ENCODE measurements at regions not wholly inside any gene's neighbourhood (a gene's known extent, or its start where the extent isn't known, plus 50 kb on each side); places are given as distances from the start of the nearest gene placed in this dataset.

DNA sequence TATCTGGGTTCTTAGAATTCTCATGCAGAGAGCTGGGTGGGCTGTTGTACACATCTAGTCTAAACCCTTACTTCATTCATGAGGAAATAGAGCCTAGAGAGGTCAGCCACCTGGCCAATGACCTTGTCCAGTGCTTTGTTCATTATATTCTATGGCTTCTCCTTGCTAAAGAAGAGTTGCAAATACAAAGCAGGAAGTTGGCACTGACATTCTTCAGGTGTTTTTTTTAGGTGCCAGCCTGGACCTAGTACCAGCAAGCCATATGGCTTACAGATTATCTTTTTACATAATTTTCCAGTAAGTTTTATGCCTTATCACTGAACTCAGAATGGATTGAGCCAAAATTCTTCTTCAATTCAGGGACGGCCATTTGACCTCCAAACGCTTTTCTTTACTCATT is 54.7 kb upstream of the PGM2 start:
- no peak for DNase-seq

GRCh38 chr4:37770016-37770415 is 56.5 kb upstream of the PGM2 start:
- DNase-seq: no peak

DNA sequence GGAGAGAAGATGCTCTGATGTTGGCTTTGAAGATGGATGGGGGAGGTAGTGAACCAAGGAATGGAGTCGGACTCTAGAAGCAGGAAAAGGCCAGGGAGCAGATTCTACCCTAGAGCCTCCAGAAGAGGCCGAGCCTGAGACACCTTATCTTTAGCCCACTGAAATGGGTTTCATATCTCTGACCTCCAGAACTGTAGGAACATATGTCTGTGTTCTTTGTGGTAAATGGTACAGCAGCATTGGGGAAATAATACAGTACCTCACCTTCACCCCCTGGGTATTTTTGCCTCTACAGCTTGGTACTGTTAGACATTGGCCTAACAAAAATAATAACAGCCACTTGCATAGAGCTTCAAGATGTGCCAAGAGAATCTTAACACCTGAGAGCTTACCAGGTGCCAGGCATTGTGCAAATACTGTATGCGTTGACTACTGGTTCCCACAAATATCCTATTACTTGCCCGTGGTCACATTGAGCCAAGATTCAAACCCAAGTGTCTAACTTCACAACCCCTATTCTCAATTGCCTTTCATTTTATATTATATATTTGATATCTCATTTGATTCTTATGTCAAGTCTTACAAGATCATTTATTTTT is 57.0 kb upstream of the PGM2 start:
- DNase-seq: no peak

DNA sequence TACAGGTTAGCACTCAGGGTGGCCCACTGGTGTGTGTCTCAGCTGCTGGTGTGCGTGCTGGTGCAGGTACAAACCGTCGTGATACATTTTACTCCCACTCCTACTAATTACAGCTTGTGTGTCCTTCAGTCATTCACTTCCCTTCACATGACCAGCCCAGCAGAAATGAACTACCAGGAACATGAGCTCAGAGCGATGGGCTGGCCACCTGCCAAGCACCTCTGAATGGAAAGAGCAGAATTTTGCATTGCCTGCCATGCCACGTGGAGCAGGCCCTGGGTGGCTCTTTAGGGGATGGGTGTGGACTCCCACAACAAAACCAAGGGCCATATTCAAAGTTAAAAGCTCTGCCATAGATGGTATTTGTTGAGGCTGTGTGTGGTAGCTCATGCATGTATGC is 58.9 kb upstream of the PGM2 start:
- DNase-seq: peak in 8 of 56 donors; percentile 1 to 17 (median 10)

DNA sequence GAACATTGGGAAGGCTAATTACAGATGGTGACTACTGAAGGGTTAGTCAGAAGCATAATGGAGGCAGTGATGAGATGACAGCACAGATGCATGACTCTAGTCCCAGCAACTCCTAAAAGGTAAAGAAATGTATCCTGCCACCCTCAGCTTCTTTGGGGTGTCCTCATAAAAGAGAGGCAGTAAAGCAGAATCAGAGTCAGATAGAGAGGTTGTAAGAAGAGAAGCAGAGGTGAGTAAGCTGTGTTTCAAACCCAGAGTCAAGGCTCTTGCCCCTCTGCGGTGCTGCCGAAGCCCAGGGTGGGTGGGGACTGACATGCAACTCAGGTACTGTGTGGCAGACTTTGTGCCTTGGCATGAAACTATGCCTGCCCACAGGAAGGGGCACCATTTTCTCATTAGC is 59.5 kb upstream of the PGM2 start:
- no peak for DNase-seq

GRCh38 chr4:37765741-37766140 is 60.7 kb upstream of the PGM2 start:
- no peak for DNase-seq

DNA sequence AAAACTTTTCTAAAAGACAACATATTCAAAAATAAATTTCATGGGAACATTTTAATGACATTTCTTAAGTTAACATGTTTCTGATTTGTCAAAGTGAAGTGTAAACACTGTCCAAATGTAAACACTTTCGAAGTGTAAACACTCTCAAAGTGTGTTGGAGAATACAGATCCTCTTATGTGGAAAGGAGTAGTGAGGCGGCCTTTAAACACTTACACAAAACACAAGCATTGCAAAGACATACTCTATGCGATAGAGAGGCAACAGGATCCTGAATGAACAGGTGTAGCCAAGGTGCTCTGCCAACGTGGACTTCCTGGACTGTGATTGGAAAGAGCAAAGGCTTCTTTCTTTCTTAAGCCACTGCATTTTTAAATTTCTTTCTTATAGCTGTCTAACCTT is 62.7 kb upstream of the PGM2 start:
- no peak for DNase-seq

DNA sequence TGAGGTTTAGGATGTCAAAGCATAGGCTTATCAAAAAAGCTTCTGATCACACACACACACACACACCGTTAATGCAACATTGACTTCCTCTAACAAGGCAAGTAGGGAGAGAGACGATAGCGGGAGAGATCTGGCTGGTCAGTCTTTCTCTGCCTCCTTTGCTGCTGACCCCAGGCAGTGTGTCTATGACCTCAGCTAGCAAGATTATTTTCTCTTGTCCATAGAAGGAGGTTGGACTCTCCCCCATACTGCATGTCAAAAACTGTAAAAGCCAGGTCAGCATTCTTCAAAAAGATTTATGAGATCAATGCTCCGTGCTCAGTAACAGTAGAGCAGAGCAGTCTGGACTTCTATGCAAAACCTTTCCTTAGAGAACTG is 63.5 kb upstream of the PGM2 start:
- DNase-seq: no peak

- DNase-seq: peak in 1 of 56 donors; percentile 9
These were observed 64.0 kb upstream of the PGM2 start for GRCh38 chr4:37762294-37762990.

DNA sequence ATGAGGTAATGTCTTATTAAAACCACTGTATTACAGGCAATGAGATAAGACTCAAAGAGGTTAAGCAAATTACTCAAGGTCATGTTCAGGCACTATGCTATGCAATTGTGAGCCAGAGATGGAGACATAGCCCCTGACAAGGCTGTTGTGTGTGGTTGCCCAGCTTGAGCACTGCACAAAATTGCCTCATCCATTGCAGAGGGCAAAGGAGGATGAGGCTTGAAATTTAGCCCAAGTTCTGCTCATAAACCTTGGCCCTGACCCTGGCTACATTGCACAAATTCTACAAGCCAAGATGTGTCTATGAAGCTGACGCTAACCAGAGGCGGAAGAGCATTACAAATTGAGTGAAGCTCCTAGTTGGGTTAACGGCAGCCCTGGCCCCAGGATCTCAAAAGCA is 65.6 kb upstream of the PGM2 start:
- DNase-seq: no peak

DNA sequence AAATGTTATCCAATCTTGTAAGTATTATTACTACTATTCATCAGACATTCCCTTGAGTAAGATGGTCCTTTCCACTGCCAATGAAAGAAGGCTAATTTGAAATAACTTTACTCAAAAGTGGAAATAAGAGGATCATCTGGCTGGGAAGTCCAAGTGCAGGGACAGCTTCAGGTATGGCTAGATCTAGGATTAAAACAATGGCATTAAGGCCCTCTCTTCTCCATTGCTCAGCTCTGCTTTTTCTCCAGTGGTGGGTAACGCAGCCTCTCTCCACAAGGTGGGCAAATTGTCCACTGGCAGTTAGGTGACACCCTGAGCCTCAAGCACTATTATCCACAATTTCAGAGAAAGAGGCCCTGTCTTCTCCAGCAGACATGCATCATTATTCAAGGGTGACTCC is 66.7 kb upstream of the PGM2 start:
- DNase-seq: no peak

- no peak for DNase-seq
These were observed 68.3 kb upstream of the PGM2 start for GRCh38 chr4:37758226-37758625.

DNA sequence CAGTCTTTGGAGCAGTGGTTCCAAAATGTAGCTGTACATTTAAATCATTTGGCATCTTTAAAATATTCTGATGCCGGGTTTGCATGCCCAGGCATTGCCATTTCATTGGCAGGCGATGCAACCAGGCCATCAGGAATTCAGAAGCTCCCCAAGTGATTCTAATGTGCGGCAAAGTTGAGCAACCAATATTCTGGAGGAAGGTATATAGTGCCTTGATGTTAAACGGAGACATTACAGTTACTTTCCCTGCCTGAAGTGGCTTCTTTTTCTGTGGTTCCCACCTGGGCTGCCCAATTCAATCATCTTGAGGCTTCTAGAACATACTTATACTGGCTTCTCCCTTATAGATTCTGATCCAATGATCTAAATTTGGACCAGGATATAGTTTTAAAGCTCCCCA is 68.7 kb upstream of the PGM2 start:
- DNase-seq: no peak

DNA sequence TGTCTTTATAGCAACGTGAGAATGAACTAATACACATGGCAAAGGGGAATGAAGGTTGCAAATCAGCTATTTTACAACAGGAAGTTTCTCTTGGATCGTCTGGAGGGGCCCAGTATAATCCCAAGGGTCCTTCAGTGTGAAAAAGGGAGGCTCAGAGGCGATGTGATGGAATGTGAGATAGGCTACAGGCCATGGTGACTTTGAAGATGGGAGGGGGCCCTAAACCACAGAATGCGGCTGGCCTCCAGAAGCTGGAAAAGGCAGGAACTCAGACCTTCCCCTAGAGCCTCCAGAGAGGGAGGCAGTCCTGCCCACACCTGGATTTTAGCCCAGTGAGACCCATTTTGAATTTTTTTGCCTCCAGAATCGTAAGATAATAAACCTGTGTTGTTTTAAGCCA is 69.4 kb upstream of the PGM2 start:
- DNase-seq: no peak

DNA sequence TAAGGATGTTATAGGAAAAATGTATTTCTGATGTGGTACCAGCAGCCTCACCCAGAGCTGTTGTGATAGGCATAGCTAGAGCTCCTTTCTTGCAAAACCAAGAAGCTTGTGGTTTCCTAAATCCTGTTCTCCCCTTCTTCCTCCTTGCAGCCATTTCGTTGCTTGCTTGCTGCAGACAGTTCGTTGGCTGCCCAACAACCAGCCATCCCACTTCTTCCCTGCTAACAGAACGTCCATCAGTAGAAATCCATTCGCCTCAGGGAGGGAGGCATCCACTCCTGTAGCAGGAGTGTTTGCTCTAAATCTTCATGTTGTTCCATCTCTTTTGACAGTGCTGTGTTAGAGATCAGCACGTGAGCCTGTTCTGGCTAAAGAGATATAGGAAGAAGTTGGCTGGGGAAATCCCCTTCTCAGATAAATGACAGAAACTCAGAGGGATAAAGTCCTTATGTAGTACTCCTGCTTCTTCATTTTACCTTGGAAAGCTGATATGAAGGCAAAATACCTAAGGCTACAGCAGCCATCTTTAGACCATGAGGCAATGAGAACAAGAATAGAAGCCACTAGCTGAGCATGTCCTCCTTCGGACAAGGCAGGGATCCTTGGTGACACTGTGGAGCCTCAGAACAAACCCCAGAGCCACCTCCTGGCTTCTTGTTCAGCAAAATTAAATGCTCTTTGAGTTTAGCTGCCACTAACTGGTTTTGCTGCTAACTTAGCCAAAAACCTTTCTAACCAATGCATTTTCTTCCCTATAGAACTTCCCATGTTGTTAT is 68.4 kb upstream of the RELL1 start:
- DNase-seq: peak in 2 of 56 donors; percentile 3 to 33

DNA sequence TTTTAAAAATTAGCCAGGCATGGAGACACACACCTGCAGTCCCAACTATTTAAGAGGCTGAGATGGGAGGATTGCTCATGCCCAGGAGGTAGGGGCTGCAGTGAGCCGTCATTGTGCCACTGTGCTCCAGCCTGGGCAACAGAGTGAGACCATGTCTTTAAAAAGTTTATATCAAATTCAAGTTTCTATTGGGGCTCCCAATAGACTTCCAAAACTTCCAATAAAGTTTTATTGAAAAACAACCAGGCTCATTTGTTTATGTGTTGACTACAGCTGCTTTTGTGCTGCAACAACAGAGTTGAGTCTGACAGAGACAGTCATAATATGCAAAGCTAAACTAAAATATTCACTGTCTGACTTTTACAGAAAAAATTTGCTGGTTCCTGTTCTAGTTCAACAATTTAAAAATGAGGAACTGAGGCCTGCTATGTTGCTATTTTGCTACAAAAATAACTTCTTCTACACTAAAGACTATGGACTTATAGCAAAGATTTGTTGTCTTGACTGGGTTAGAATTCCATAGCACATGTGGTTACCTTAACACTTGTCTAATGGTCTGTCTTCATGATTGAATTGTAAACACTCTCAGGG is 63.3 kb upstream of the RELL1 start:
- no peak for DNase-seq

DNA sequence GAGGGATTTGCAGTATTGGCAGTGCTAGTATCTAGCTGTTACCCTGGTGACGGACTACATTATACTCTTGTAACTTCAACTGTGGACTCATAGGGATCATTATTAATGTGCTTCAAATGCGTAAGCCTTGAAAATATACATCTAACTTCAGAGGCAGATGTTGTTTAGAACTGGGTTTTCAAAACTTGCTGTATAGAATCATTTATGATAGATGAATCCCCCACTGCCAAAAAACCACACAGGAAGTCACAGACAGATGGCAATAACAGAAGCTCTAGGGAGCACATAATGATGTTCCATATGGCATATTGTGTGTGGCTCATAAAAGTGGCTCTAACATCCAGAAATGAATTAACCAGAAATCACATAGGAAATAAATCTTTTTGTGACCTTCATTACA is 62.3 kb upstream of the RELL1 start:
- DNase-seq: no peak

GRCh38 chr4:37747772-37748330 is 61.7 kb upstream of the RELL1 start:
- no peak for DNase-seq

- DNase-seq: peak in 8 of 56 donors; percentile 2 to 94 (median 21)
These were observed 60.7 kb upstream of the RELL1 start for GRCh38 chr4:37746852-37747251.

DNA sequence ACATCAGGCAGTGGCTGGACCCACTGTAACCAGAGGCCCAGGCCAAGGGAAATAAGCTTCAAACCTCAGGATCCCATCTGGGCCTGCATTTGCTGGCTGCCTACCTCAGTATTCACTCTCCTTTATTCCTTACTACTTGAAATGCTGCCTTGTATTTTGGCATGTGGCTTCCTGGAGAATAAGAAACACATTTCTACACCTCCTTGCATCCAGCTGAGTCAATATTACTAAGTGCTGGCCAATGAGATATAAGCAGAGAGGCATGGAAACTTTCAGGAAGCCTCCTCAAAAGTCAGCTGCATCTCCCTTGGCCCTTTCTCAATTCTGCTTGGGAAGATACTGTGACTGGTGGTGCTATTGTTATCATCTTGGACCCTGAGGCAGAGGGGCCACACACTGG is 59.8 kb upstream of the RELL1 start:
- no peak for DNase-seq

- no peak for DNase-seq
These were observed 56.0 kb upstream of the RELL1 start for GRCh38 chr4:37742149-37742548.

DNA sequence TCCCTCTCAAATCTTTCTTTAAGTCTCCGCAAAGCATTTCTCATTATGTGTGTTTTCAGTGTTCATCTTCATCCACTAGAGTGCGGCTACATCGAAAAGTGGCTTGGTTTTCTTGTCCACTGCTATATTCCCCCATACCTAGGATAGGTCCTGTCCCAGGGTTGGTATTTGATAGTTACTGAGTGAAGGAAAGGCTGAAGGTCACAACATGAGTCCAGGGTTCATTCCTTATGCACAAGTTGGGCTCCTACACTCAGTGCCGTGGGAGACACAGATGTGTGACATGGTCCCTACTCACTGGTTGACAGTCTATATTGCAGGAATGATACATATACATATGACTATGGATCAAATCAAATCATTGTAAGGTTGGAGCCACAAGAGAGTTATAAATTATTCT is 55.4 kb upstream of the RELL1 start:
- no peak for DNase-seq
